CD8-positive, alpha-beta memory T cell (primary cell): ENCODE measurements at regions not wholly inside any gene's neighbourhood (a gene's known extent, or its start where the extent isn't known, plus 50 kb on each side); places are given as distances from the start of the nearest gene placed in this dataset.

Experiments used
- CTCF ChIA-PET: fragments of 350-600 bp; sonication (Branson Sonifier 250); formaldehyde crosslinking; loops from one replicate; lab custom pipeline; 2021; ENCODE audit warnings: antibody characterized with exemption; lab: Charles Lee
- POLR2A ChIA-PET: fragments of 350-600 bp; sonication (Branson Sonifier 250); formaldehyde crosslinking; loops from one replicate; lab custom pipeline; 2021; ENCODE audit warnings: antibody characterized with exemption; lab: Charles Lee
- DNase-seq, 5 donors: peaks; one replicate each; pipeline versions ENCODE4 v3.0.0 to v3.0.0-alpha.2; 2020 to 2022; ENCODE audit warnings: mixed read lengths in 1 of 5
- H3K27ac ChIP-seq: one replicate; pipeline ENCODE4 v1.7.0; 2013; ENCODE audit warnings: low read depth, mild to moderate bottlenecking, low read length, moderate library complexity
- H3K27me3 ChIP-seq: 2 replicates; pipeline ENCODE4 v1.7.0; 2013; ENCODE audit warnings: low read length, mild to moderate bottlenecking; ENCODE audit not compliant: insufficient read depth, poor library complexity, severe bottlenecking
- H3K36me3 ChIP-seq: 2 replicates; pipeline ENCODE4 v1.7.0; 2013; ENCODE audit warnings: mild to moderate bottlenecking, low read length, moderate library complexity; ENCODE audit not compliant: insufficient read depth
- H3K4me1 ChIP-seq: 2 replicates; pipeline ENCODE4 v1.7.0; 2013; ENCODE audit warnings: mild to moderate bottlenecking, low read length, moderate library complexity; ENCODE audit not compliant: insufficient read depth
- H3K4me3 ChIP-seq: 2 replicates; pipeline ENCODE4 v1.7.0; 2013; ENCODE audit warnings: mild to moderate bottlenecking, low read length
- H3K9me3 ChIP-seq: 2 replicates; pipeline ENCODE4 v1.7.0; 2013; ENCODE audit warnings: mild to moderate bottlenecking, low read length
- H3K27ac Mint-ChIP-seq, 8 donors: one replicate each; pipeline ENCODE4 v1.8.0; 2020 to 2021; ENCODE audit warnings: mixed read lengths in 8 of 8, mild to moderate bottlenecking in 6 of 8, inconsistent platforms in 3 of 8, moderate library complexity in 3 of 8
- H3K27me3 Mint-ChIP-seq, 2 donors: one replicate each; pipeline ENCODE4 v1.8.0; 2020 to 2021; ENCODE audit warnings: mixed read lengths in 2 of 2, mild to moderate bottlenecking in 1 of 2, moderate library complexity in 1 of 2
- H3K36me3 Mint-ChIP-seq, 3 donors: one replicate each; pipeline ENCODE4 v1.8.0; 2020 to 2021; ENCODE audit warnings: mixed read lengths in 3 of 3, inconsistent platforms in 1 of 3, mild to moderate bottlenecking in 1 of 3
- H3K4me1 Mint-ChIP-seq, 3 donors: one replicate each; pipeline ENCODE4 v1.8.0; 2020 to 2021; ENCODE audit warnings: mixed read lengths in 3 of 3, inconsistent platforms in 1 of 3, mild to moderate bottlenecking in 1 of 3
- H3K4me3 Mint-ChIP-seq, 7 donors: one replicate each; pipeline ENCODE4 v1.8.0; 2020 to 2021; ENCODE audit warnings: mixed read lengths in 7 of 7, mild to moderate bottlenecking in 6 of 7, moderate library complexity in 4 of 7, inconsistent platforms in 2 of 7
- H3K9me3 Mint-ChIP-seq, 5 donors: one replicate each; pipeline ENCODE4 v1.8.0; 2020 to 2022; ENCODE audit warnings: mixed read lengths in 5 of 5, mild to moderate bottlenecking in 3 of 5, moderate library complexity in 2 of 5, inconsistent platforms in 1 of 5

GRCh38 chr13:70732611-70733010 lies 624.4 kb upstream of the KLHL1 start:
- H3K4me3 ChIP-seq = no peak overlapping the region

GRCh38 chr13:70729369-70729768 lies 621.1 kb upstream of the KLHL1 start:
- POLR2A ChIA-PET = no interaction called here
- no peaks in the 10 kb centered on the region for H3K4me1 Mint-ChIP-seq
- Histone ChIP-seq H3K36me3 (no peaks in the 10 kb centered on the region), H3K4me3 (no peak overlapping the region), H3K27me3 (no peaks in the 10 kb centered on the region), H3K4me1 (no peaks in the 10 kb centered on the region), H3K9me3 (no peaks in the 10 kb centered on the region), H3K27ac (no peak overlapping the region)
- no peak overlapping the region for H3K27ac Mint-ChIP-seq
- no peak for DNase-seq
- CTCF ChIA-PET = no interaction called here
- no peak overlapping the region for H3K4me3 Mint-ChIP-seq
- H3K9me3 Mint-ChIP-seq = peaks cover 4 to 22% (median 8%) of the 10 kb centered on the region in 5 donors
- H3K36me3 Mint-ChIP-seq = no peaks in the 10 kb centered on the region
- H3K27me3 Mint-ChIP-seq = no peaks in the 10 kb centered on the region

More at GRCh38 chr13:70732611-70733010, 624.4 kb upstream of the KLHL1 start:
- DNase-seq = no peak
- Mint-ChIP-seq H3K27me3 (no peaks in the 10 kb centered on the region), H3K36me3 (peaks cover 0 to 3% (median 0%) of the 10 kb centered on the region in 3 donors), H3K4me1 (no peaks in the 10 kb centered on the region), H3K27ac (no peak overlapping the region), H3K9me3 (peaks cover 4 to 13% (median 7%) of the 10 kb centered on the region in 5 donors), H3K4me3 (no peak overlapping the region)
- H3K27ac ChIP-seq = no peak overlapping the region
- H3K9me3 ChIP-seq = no peaks in the 10 kb centered on the region
- ChIA-PET POLR2A (no interaction called here), CTCF (no interaction called here)
- H3K4me1 ChIP-seq = no peaks in the 10 kb centered on the region
- no peaks in the 10 kb centered on the region for H3K27me3 ChIP-seq
- H3K36me3 ChIP-seq = no peaks in the 10 kb centered on the region

GRCh38 chr13:70723732-70724131 lies 615.5 kb upstream of the KLHL1 start:
- H3K27me3 ChIP-seq = no peaks in the 10 kb centered on the region
- CTCF ChIA-PET = no interaction called here
- H3K4me1 ChIP-seq = no peaks in the 10 kb centered on the region
- Mint-ChIP-seq H3K27ac (no peak overlapping the region), H3K4me3 (no peak overlapping the region), H3K36me3 (no peaks in the 10 kb centered on the region), H3K9me3 (peaks cover 0 to 18% (median 3%) of the 10 kb centered on the region in 5 donors), H3K27me3 (no peaks in the 10 kb centered on the region), H3K4me1 (no peaks in the 10 kb centered on the region)
- H3K4me3 ChIP-seq = no peak overlapping the region
- no peaks in the 10 kb centered on the region for H3K36me3 ChIP-seq
- H3K9me3 ChIP-seq = no peaks in the 10 kb centered on the region
- DNase-seq = no peak
- no peak overlapping the region for H3K27ac ChIP-seq
- POLR2A ChIA-PET = no interaction called here

GRCh38 chr13:70720386-70720785 lies 612.1 kb upstream of the KLHL1 start:
- no peaks in the 10 kb centered on the region for H3K36me3 Mint-ChIP-seq
- no peaks in the 10 kb centered on the region for H3K27me3 ChIP-seq
- ChIA-PET CTCF (no interaction called here), POLR2A (no interaction called here)
- no peaks in the 10 kb centered on the region for H3K9me3 ChIP-seq
- no peaks in the 10 kb centered on the region for H3K27me3 Mint-ChIP-seq
- no peak overlapping the region for H3K27ac Mint-ChIP-seq
- no peaks in the 10 kb centered on the region for H3K4me1 ChIP-seq
- DNase-seq = no peak
- H3K27ac ChIP-seq = no peak overlapping the region
- H3K9me3 Mint-ChIP-seq = peaks cover 0 to 14% (median 10%) of the 10 kb centered on the region in 5 donors
- H3K4me3 ChIP-seq = no peak overlapping the region
- H3K4me1 Mint-ChIP-seq = no peaks in the 10 kb centered on the region
- no peak overlapping the region for H3K4me3 Mint-ChIP-seq
- no peaks in the 10 kb centered on the region for H3K36me3 ChIP-seq

- CTCF ChIA-PET = no interaction called here
- no peaks in the 10 kb centered on the region for H3K27me3 ChIP-seq
- POLR2A ChIA-PET = no interaction called here
- no peak for DNase-seq
- H3K9me3 ChIP-seq = no peaks in the 10 kb centered on the region
- H3K4me1 ChIP-seq = no peaks in the 10 kb centered on the region
- H3K27me3 Mint-ChIP-seq = no peaks in the 10 kb centered on the region
- H3K4me3 Mint-ChIP-seq = no peak overlapping the region
- H3K36me3 ChIP-seq = no peaks in the 10 kb centered on the region
- H3K36me3 Mint-ChIP-seq = no peaks in the 10 kb centered on the region
- no peak overlapping the region for H3K27ac ChIP-seq
- peaks cover 6 to 18% (median 11%) of the 10 kb centered on the region in 5 donors for H3K9me3 Mint-ChIP-seq
- H3K4me1 Mint-ChIP-seq = no peaks in the 10 kb centered on the region
- no peak overlapping the region for H3K4me3 ChIP-seq
- H3K27ac Mint-ChIP-seq = no peak overlapping the region
These were observed 606.7 kb upstream of the KLHL1 start for GRCh38 chr13:70714993-70715392.

- H3K27ac ChIP-seq = no peak overlapping the region
- no peaks in the 10 kb centered on the region for H3K27me3 Mint-ChIP-seq
- DNase-seq = no peak
- peaks cover 5 to 12% (median 11%) of the 10 kb centered on the region in 5 donors for H3K9me3 Mint-ChIP-seq
- H3K9me3 ChIP-seq = no peaks in the 10 kb centered on the region
- no peak overlapping the region for H3K4me3 Mint-ChIP-seq
- H3K27ac Mint-ChIP-seq = no peak overlapping the region
- CTCF ChIA-PET = no interaction called here
- POLR2A ChIA-PET = no interaction called here
- no peaks in the 10 kb centered on the region for H3K36me3 ChIP-seq
- no peaks in the 10 kb centered on the region for H3K4me1 ChIP-seq
- H3K36me3 Mint-ChIP-seq = no peaks in the 10 kb centered on the region
- H3K4me1 Mint-ChIP-seq = no peaks in the 10 kb centered on the region
- H3K4me3 ChIP-seq = no peak overlapping the region
- H3K27me3 ChIP-seq = no peaks in the 10 kb centered on the region
These were observed 600.5 kb upstream of the KLHL1 start for GRCh38 chr13:70708775-70709174.

GRCh38 chr13:70703755-70704154 lies 595.5 kb upstream of the KLHL1 start:
- Mint-ChIP-seq H3K4me3 (no peak overlapping the region), H3K4me1 (no peaks in the 10 kb centered on the region), H3K27me3 (no peaks in the 10 kb centered on the region), H3K27ac (no peak overlapping the region), H3K36me3 (no peaks in the 10 kb centered on the region), H3K9me3 (peaks cover 6 to 15% (median 9%) of the 10 kb centered on the region in 5 donors)
- H3K4me1 ChIP-seq = no peaks in the 10 kb centered on the region
- H3K9me3 ChIP-seq = no peaks in the 10 kb centered on the region
- H3K27me3 ChIP-seq = no peaks in the 10 kb centered on the region
- no peak overlapping the region for H3K4me3 ChIP-seq
- DNase-seq = no peak
- ChIA-PET POLR2A (no interaction called here), CTCF (no interaction called here)
- no peak overlapping the region for H3K27ac ChIP-seq
- no peaks in the 10 kb centered on the region for H3K36me3 ChIP-seq

GRCh38 chr13:70694996-70695715 lies 586.9 kb upstream of the KLHL1 start:
- POLR2A ChIA-PET = no interaction called here
- Histone ChIP-seq H3K9me3 (no peaks in the 10 kb centered on the region), H3K36me3 (no peaks in the 10 kb centered on the region), H3K4me3 (no peak overlapping the region), H3K4me1 (no peaks in the 10 kb centered on the region), H3K27ac (no peak overlapping the region), H3K27me3 (no peaks in the 10 kb centered on the region)
- no peaks in the 10 kb centered on the region for H3K27me3 Mint-ChIP-seq
- peaks cover 0 to 22% (median 12%) of the 10 kb centered on the region in 5 donors for H3K9me3 Mint-ChIP-seq
- DNase-seq = no peak
- H3K4me1 Mint-ChIP-seq = no peaks in the 10 kb centered on the region
- no peak overlapping the region for H3K4me3 Mint-ChIP-seq
- CTCF ChIA-PET = no interaction called here
- H3K36me3 Mint-ChIP-seq = no peaks in the 10 kb centered on the region
- H3K27ac Mint-ChIP-seq = no peak overlapping the region
